ENCODE measurements at regions not wholly inside any gene's neighbourhood (a gene's known extent, or its start where the extent isn't known, plus 50 kb on each side); places are given as distances from the start of the nearest gene placed in this dataset.
"Not testable (repeated sequence)": the region's sequence is repeated elsewhere in the genome, so short reads cannot be mapped to it uniquely, and the experiment has no call there.

GRCh38 chr3:72652395-72652794, 195.8 kb downstream of the SHQ1 start:
- peaks cover 15% of the 10 kb centered on the region for H3K27me3 Mint-ChIP-seq (ENCODE audit: low read depth, poor library complexity)
- no peaks in the 10 kb centered on the region for H3K36me3 Mint-ChIP-seq (ENCODE audit: low read depth)
- peaks cover 2% of the 10 kb centered on the region for H3K9me3 Mint-ChIP-seq
- TF ChIP-seq CTCF (IDR thresholded peaks at IDR 0.05), result no peak
- H3K4me3 Mint-ChIP-seq, result no peak overlapping the region
- peaks cover 8% of the 10 kb centered on the region for H3K4me1 Mint-ChIP-seq
- no peak overlapping the region for H3K27ac Mint-ChIP-seq
- DNase-seq, result no peak

GRCh38 chr3:72651498-72651897, 196.7 kb downstream of the SHQ1 start:
- DNase-seq, result no peak
- Mint-ChIP-seq H3K4me1 (peaks cover 8% of the 10 kb centered on the region), H3K36me3 (ENCODE audit: low read depth) (no peaks in the 10 kb centered on the region), H3K9me3 (peaks cover 2% of the 10 kb centered on the region), H3K4me3 (no peak overlapping the region), H3K27me3 (ENCODE audit: low read depth, poor library complexity) (peaks cover 15% of the 10 kb centered on the region), H3K27ac (no peak overlapping the region)
- no peak for TF ChIP-seq CTCF (IDR thresholded peaks at IDR 0.05)

- Mint-ChIP-seq H3K27ac (no peak overlapping the region), H3K36me3 (ENCODE audit: low read depth) (no peaks in the 10 kb centered on the region), H3K4me1 (no peaks in the 10 kb centered on the region), H3K4me3 (no peak overlapping the region), H3K9me3 (peaks cover 3% of the 10 kb centered on the region), H3K27me3 (ENCODE audit: low read depth, poor library complexity) (peaks cover 22% of the 10 kb centered on the region)
- no peak for DNase-seq
- no peak for TF ChIP-seq CTCF (IDR thresholded peaks at IDR 0.05)
These were observed 202.0 kb downstream of the SHQ1 start for GRCh38 chr3:72646263-72646662.

GRCh38 chr3:72643635-72644034, 204.6 kb downstream of the SHQ1 start:
- not testable (repeated sequence) for H3K36me3 Mint-ChIP-seq (ENCODE audit: low read depth); H3K4me3 Mint-ChIP-seq; DNase-seq

GRCh38 chr3:72641684-72642083, 206.6 kb downstream of the SHQ1 start:
- Mint-ChIP-seq H3K36me3 (ENCODE audit: low read depth) (no peaks in the 10 kb centered on the region), H3K4me1 (peaks cover 14% of the 10 kb centered on the region), H3K27ac (no peak overlapping the region), H3K9me3 (peaks cover 3% of the 10 kb centered on the region), H3K27me3 (ENCODE audit: low read depth, poor library complexity) (peaks cover 35% of the 10 kb centered on the region), H3K4me3 (no peak overlapping the region)
- TF ChIP-seq CTCF (IDR thresholded peaks at IDR 0.05), result no peak
- DNase-seq, result no peak

More at GRCh38 chr3:72643635-72644034, 204.6 kb downstream of the SHQ1 start:
- not testable (repeated sequence) for H3K9me3 Mint-ChIP-seq, H3K4me1 Mint-ChIP-seq, H3K27ac Mint-ChIP-seq
- peaks cover 21% of the 10 kb centered on the region for H3K27me3 Mint-ChIP-seq (ENCODE audit: low read depth, poor library complexity)

- Mint-ChIP-seq H3K36me3 (ENCODE audit: low read depth) (no peaks in the 10 kb centered on the region), H3K27me3 (ENCODE audit: low read depth, poor library complexity) (peaks cover 37% of the 10 kb centered on the region), H3K4me3 (no peak overlapping the region), H3K27ac (no peak overlapping the region), H3K9me3 (peaks cover 3% of the 10 kb centered on the region), H3K4me1 (peaks cover 14% of the 10 kb centered on the region)
- TF ChIP-seq CTCF (IDR thresholded peaks at IDR 0.05), result no peak
- DNase-seq, result no peak
These were observed 207.2 kb downstream of the SHQ1 start for GRCh38 chr3:72641072-72641471.
